Spleen (tissue), 11 donors: ENCODE measurements at regions not wholly inside any gene's neighbourhood (a gene's known extent, or its start where the extent isn't known, plus 50 kb on each side); places are given as distances from the start of the nearest gene placed in this dataset.
"Not testable (repeated sequence)": the region's sequence is repeated elsewhere in the genome, so short reads cannot be mapped to it uniquely, and the experiment has no call there.

Source experiments
- DNase-seq: peaks from one replicate; pipeline ENCODE4 v3.0.0-alpha.2; 2020
- H3K27ac ChIP-seq, 8 donors: fragments of 200-600 bp; sonication (generic) in 7 of 8; 1 replicate in 4 of 8; 2 replicates in 4 of 8; pipeline versions ENCODE4 v1.5.0 to v1.8.0; 2016 to 2021; ENCODE audit warnings: inconsistent platforms in 4 of 8, mild to moderate bottlenecking in 4 of 8, moderate library complexity in 1 of 8
- H3K27me3 ChIP-seq, 7 donors: fragments of 200-600 bp; sonication (generic) in 6 of 7; replicated peaks in 1 of 7; 1 replicate in 4 of 7; 2 replicates in 3 of 7; pipeline versions ENCODE4 v1.5.0 to v1.8.0; 2016 to 2021; ENCODE audit warnings: inconsistent platforms in 3 of 7, mild to moderate bottlenecking in 1 of 7
- H3K36me3 ChIP-seq, 6 donors: fragments of 200-600 bp; sonication (generic) in 5 of 6; 1 replicate in 4 of 6; 2 replicates in 2 of 6; pipeline versions ENCODE4 v1.5.0 to v1.8.0; 2016 to 2021; ENCODE audit warnings: inconsistent platforms in 2 of 6
- H3K4me1 ChIP-seq, 6 donors: fragments of 200-600 bp; sonication (generic) in 5 of 6; 1 replicate in 3 of 6; 2 replicates in 3 of 6; pipeline versions ENCODE4 v1.5.0 to v1.8.0; 2016 to 2021; ENCODE audit warnings: inconsistent platforms in 3 of 6
- H3K4me3 ChIP-seq, 8 donors: fragments of 200-600 bp; sonication (generic) in 7 of 8; 1 replicate in 4 of 8; 2 replicates in 4 of 8; pipeline versions ENCODE4 v1.5.0 to v1.8.0; 2016 to 2021; ENCODE audit warnings: inconsistent platforms in 4 of 8, mild to moderate bottlenecking in 4 of 8, moderate library complexity in 2 of 8
- H3K9me3 ChIP-seq, 8 donors: fragments of 200-600 bp; sonication (generic) in 7 of 8; 1 replicate in 4 of 8; 2 replicates in 4 of 8; pipeline versions ENCODE4 v1.5.0 to v1.8.0; 2016 to 2021; ENCODE audit warnings: inconsistent platforms in 4 of 8
- POLR2A ChIP-seq, 3 donors: fragments of 450-650 bp; IDR thresholded peaks; one replicate each; pipeline ENCODE4 v1.5.1; 2017; ENCODE audit warnings: antibody characterized with exemption in 3 of 3, mild to moderate bottlenecking in 1 of 3
- POLR2AphosphoS5 ChIP-seq, 3 donors: sonication (generic); formaldehyde crosslinking; IDR thresholded peaks; one replicate each; pipeline ENCODE4 v1.5.1; 2017; ENCODE audit warnings: antibody characterized with exemption in 3 of 3
- WGBS, 5 donors: extraction: QIAGEN DNeasy Blood & Tissue Kit in 3 of 5; methylation state at CpG; one replicate each; pipeline versions ENCODE4 v1.1.5 to v1.1.7; 2013 to 2018; 5-methylcytosine and 5-hydroxymethylcytosine counted together
- intact Hi-C: fragments of 100-400 bp; cut with DNase I; formaldehyde crosslinking; loops from one replicate; pipeline ENCODE4 v1.15.0; 2023; ENCODE audit warnings: low total_unique reads
- TF ChIP-seq, protein P1 (sequence below), 11 experiments: fragments of 200-600 bp in 7 of 11; fragments of 450-650 bp in 4 of 11; sonication (generic) in 4 of 11; IDR thresholded peaks in 8 of 11; conservative IDR thresholded peaks in 3 of 11; 1 replicate in 7 of 11; 2 replicates in 4 of 11; pipeline versions ENCODE4 v1.4.0 to v1.8.0; 2016 to 2021; ENCODE audit warnings: antibody characterized with exemption in 11 of 11, inconsistent platforms in 4 of 11, mild to moderate bottlenecking in 1 of 11
- donor health status: healthy with polysubstance abuse.
- donor health status: DM: no; HTN: no; CAD: no; lungs with moderate emphysema.
- donor health status: DM: no; HTN: no; CAD: no.
- donor health status: Bipolar disorder and iron deficiency.
- donor health status: healthy.
- donor health status: DM: no; HTN: no; CAD: no.
- donor health status: DM: yes; HTN: yes; CAD: no.

DNA sequence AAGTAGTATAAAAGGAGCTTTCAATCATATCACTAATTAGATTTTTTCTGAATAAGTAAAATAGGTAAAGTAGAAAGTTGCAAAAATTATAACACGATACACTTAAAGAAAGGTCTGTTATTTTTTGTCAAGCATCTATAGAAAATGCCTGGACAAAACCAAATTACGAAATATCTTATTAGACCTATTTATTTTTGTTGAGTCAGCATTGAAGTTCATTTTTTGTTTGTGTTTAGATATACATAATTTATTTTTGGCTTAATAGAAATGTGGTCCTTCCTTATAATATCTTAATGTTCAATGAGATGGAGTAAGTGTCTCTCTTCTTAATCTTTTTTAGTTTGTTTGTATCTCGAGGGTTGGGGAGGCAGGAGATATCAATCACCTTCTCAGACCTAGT lies 214.8 kb upstream of the GRIA1 start:
- no peaks in the 10 kb centered on the region for H3K27me3 ChIP-seq
- WGBS, 5 donors = 38 to 51% (median 43%) methylated on average over 3 of the region's 3 CpGs
- H3K9me3 ChIP-seq = peaks cover 0 to 5% (median 0%) of the 10 kb centered on the region in 8 donors
- H3K4me3 ChIP-seq = no peak overlapping the region
- H3K36me3 ChIP-seq = no peaks in the 10 kb centered on the region
- H3K27ac ChIP-seq = no peak overlapping the region
- TF ChIP-seq, protein P1, sequence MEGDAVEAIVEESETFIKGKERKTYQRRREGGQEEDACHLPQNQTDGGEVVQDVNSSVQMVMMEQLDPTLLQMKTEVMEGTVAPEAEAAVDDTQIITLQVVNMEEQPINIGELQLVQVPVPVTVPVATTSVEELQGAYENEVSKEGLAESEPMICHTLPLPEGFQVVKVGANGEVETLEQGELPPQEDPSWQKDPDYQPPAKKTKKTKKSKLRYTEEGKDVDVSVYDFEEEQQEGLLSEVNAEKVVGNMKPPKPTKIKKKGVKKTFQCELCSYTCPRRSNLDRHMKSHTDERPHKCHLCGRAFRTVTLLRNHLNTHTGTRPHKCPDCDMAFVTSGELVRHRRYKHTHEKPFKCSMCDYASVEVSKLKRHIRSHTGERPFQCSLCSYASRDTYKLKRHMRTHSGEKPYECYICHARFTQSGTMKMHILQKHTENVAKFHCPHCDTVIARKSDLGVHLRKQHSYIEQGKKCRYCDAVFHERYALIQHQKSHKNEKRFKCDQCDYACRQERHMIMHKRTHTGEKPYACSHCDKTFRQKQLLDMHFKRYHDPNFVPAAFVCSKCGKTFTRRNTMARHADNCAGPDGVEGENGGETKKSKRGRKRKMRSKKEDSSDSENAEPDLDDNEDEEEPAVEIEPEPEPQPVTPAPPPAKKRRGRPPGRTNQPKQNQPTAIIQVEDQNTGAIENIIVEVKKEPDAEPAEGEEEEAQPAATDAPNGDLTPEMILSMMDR (IDR thresholded peaks at IDR 0.05 in 8 of 11, conservative IDR thresholded peaks at IDR 0.05 in 3 of 11) = no peak
- TF ChIP-seq POLR2A (IDR thresholded peaks at IDR 0.05) = no peak
- no peak for TF ChIP-seq POLR2AphosphoS5 (IDR thresholded peaks at IDR 0.05)
- H3K4me1 ChIP-seq = no peaks in the 10 kb centered on the region
- no peak for DNase-seq
- intact Hi-C loops = no loop called here

DNA sequence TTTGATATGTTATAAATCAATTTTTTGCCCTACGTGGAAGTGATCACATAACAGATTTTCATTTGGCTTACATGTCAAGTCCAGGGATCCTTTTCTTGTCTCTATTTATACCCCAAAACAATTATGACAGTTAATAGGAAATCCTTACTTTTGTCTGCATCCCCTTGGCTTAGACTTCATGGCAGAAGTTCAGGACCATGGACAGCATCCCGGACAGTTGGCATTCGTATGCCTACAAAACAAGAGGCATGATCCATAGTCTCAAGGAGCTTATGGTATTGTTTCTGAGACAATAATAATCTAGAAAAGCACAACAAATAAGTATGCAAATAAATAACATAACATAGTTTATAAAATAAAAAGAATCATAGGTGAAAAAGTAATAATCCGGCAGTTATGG lies 214.3 kb upstream of the GRIA1 start:
- WGBS, 5 donors = 49 to 62% (median 55%) methylated on average over 4 of the region's 4 CpGs
- intact Hi-C loops = no loop called here

GRCh38 chr5:153296251-153296844 lies 194.1 kb upstream of the GRIA1 start:
- DNase-seq, H3K36me3 ChIP-seq, H3K4me3 ChIP-seq, H3K27me3 ChIP-seq, H3K4me1 ChIP-seq, H3K9me3 ChIP-seq, H3K27ac ChIP-seq, intact Hi-C loops: not testable (repeated sequence)
- 87 to 100% (median 96%) methylated on average over 3 to 42 of the region's 45 CpGs for WGBS, 5 donors

More for the DNA sequence above, 214.3 kb upstream of the GRIA1 start:
- no peak overlapping the region for H3K4me3 ChIP-seq
- no peaks in the 10 kb centered on the region for H3K27me3 ChIP-seq
- peaks cover 0 to 5% (median 0%) of the 10 kb centered on the region in 8 donors for H3K9me3 ChIP-seq
- H3K4me1 ChIP-seq = no peaks in the 10 kb centered on the region
- DNase-seq = no peak
- H3K36me3 ChIP-seq = no peaks in the 10 kb centered on the region
- TF ChIP-seq, protein P1 (IDR thresholded peaks at IDR 0.05 in 8 of 11, conservative IDR thresholded peaks at IDR 0.05 in 3 of 11) = no peak
- no peak for TF ChIP-seq POLR2A (IDR thresholded peaks at IDR 0.05)
- no peak for TF ChIP-seq POLR2AphosphoS5 (IDR thresholded peaks at IDR 0.05)
- no peak overlapping the region for H3K27ac ChIP-seq

DNA sequence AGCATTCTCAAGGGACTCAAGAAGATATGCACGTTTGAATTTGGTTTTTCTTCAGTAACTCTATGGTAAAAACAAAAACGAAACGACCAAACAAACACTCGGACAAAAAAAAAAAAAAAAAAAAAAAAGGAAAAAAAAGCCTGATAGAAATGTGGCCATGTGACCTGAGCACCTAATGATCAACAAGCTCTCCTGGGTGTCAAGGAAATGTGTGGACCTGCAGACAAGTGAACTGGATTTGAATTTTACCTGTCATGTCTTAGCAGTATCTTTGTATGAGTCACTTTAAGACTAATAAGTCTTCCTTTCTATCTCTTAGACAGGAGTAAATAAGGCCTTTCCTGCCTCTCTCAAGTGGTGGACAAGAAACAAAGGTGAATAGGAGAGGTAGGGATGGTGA lies 190.6 kb upstream of the GRIA1 start:
- Histone ChIP-seq H3K36me3 (no peaks in the 10 kb centered on the region), H3K9me3 (peaks cover 0 to 13% (median 0%) of the 10 kb centered on the region in 8 donors), H3K4me1 (no peaks in the 10 kb centered on the region), H3K27ac (no peak overlapping the region), H3K27me3 (no peaks in the 10 kb centered on the region), H3K4me3 (no peak overlapping the region)
- DNase-seq = no peak
- intact Hi-C loops = no loop called here
- 60 to 74% (median 67%) methylated on average over 4 of the region's 4 CpGs for WGBS, 5 donors
- no peak for TF ChIP-seq POLR2A (IDR thresholded peaks at IDR 0.05)
- TF ChIP-seq, protein P1 (IDR thresholded peaks at IDR 0.05 in 8 of 11, conservative IDR thresholded peaks at IDR 0.05 in 3 of 11) = no peak
- TF ChIP-seq POLR2AphosphoS5 (IDR thresholded peaks at IDR 0.05) = no peak

DNA sequence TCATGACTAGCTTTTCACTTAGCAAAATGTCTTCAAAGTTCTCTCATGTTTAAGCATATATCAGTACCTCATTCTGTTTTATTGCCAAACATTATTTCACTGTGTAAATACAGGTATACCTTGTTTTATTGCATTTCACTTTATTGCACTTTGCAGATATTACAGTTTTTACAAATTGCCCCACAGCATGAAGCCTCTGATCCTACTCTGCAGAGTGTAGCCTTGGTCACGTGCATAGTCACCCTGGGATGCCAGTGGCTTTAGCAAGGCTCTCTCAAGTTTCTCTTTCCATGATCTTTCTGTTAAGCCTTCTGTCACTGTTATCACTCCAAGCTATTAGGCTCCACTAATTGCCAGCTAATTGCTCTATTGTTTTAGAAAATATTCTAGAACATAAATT lies 182.2 kb upstream of the GRIA1 start:
- no peaks in the 10 kb centered on the region for H3K4me1 ChIP-seq
- H3K27me3 ChIP-seq = no peaks in the 10 kb centered on the region
- no peak overlapping the region for H3K4me3 ChIP-seq
- intact Hi-C loops = no loop called here
- peaks cover 0 to 14% (median 0%) of the 10 kb centered on the region in 8 donors for H3K9me3 ChIP-seq
- no peak overlapping the region for H3K27ac ChIP-seq
- no peak for DNase-seq
- H3K36me3 ChIP-seq = no peaks in the 10 kb centered on the region
- no peak for TF ChIP-seq POLR2AphosphoS5 (IDR thresholded peaks at IDR 0.05)
- TF ChIP-seq POLR2A (IDR thresholded peaks at IDR 0.05) = no peak
- TF ChIP-seq, protein P1 (IDR thresholded peaks at IDR 0.05 in 8 of 11, conservative IDR thresholded peaks at IDR 0.05 in 3 of 11) = no peak
- WGBS, 5 donors = 29 to 56% (median 40%) methylated on average over 1 of the region's 1 CpG
